ENCODE measurements at regions not wholly inside any gene's neighbourhood (a gene's known extent, or its start where the extent isn't known, plus 50 kb on each side); places are given as distances from the start of the nearest gene placed in this dataset.
"Not testable (repeated sequence)": the region's sequence is repeated elsewhere in the genome, so short reads cannot be mapped to it uniquely, and the experiment has no call there.

GRCh38 chr13:63457186-63457585 lies 2041.5 kb upstream of the PCDH20 start:
- no peaks in the 10 kb centered on the region for H3K27me3 ChIP-seq
- H3K4me3 ChIP-seq, result no peak overlapping the region
- no peak overlapping the region for H3K27ac ChIP-seq
- H3K36me3 ChIP-seq, result no peaks in the 10 kb centered on the region
- DNase-seq (ENCODE audit: low spot score in 2 of 2), result no peak
- WGBS, 2 donors, result 43 to 46% methylated on average over 1 of the region's 1 CpG
- no peaks in the 10 kb centered on the region for H3K4me1 ChIP-seq
- no peak for TF ChIP-seq CTCF (IDR thresholded peaks at IDR 0.05)
- no peak for TF ChIP-seq POLR2A (IDR thresholded peaks at IDR 0.05)
- no peak for TF ChIP-seq EP300 (IDR thresholded peaks at IDR 0.05)
- no peaks in the 10 kb centered on the region for H3K9me3 ChIP-seq

- no peak for TF ChIP-seq POLR2A (IDR thresholded peaks at IDR 0.05)
- TF ChIP-seq CTCF (IDR thresholded peaks at IDR 0.05), result no peak
- no peak for TF ChIP-seq EP300 (IDR thresholded peaks at IDR 0.05)
- Histone ChIP-seq H3K27ac (no peak overlapping the region), H3K4me1 (no peaks in the 10 kb centered on the region), H3K27me3 (no peaks in the 10 kb centered on the region), H3K4me3 (no peak overlapping the region), H3K9me3 (no peaks in the 10 kb centered on the region), H3K36me3 (no peaks in the 10 kb centered on the region)
- no peak for DNase-seq (ENCODE audit: low spot score in 2 of 2)
- 96 to 98% methylated on average over 3 of the region's 3 CpGs for WGBS, 2 donors
Measured at GRCh38 chr13:63455938-63456337, 2040.3 kb upstream of the PCDH20 start.

- no peaks in the 10 kb centered on the region for H3K9me3 ChIP-seq
- TF ChIP-seq POLR2A (IDR thresholded peaks at IDR 0.05) (no peak), EP300 (IDR thresholded peaks at IDR 0.05) (no peak), CTCF (IDR thresholded peaks at IDR 0.05) (no peak)
- WGBS, 2 donors, result 6 to 18% methylated on average over 1 of the region's 1 CpG
- no peaks in the 10 kb centered on the region for H3K27me3 ChIP-seq
- no peak overlapping the region for H3K27ac ChIP-seq
- DNase-seq (ENCODE audit: low spot score in 2 of 2), result no peak
- H3K4me3 ChIP-seq, result no peak overlapping the region
- H3K36me3 ChIP-seq, result no peaks in the 10 kb centered on the region
- no peaks in the 10 kb centered on the region for H3K4me1 ChIP-seq
Measured at GRCh38 chr13:63449550-63449949, 2033.9 kb upstream of the PCDH20 start.

- 44 to 58% methylated on average over 3 of the region's 3 CpGs for WGBS, 2 donors
- no peaks in the 10 kb centered on the region for H3K4me1 ChIP-seq
- no peak overlapping the region for H3K4me3 ChIP-seq
- H3K27me3 ChIP-seq, result no peaks in the 10 kb centered on the region
- H3K9me3 ChIP-seq, result no peaks in the 10 kb centered on the region
- DNase-seq (ENCODE audit: low spot score in 2 of 2), result no peak
- TF ChIP-seq EP300 (IDR thresholded peaks at IDR 0.05) (no peak), CTCF (IDR thresholded peaks at IDR 0.05) (no peak), POLR2A (IDR thresholded peaks at IDR 0.05) (no peak)
- no peak overlapping the region for H3K27ac ChIP-seq
- H3K36me3 ChIP-seq, result no peaks in the 10 kb centered on the region
Measured at GRCh38 chr13:63448692-63449091, 2033.0 kb upstream of the PCDH20 start.

GRCh38 chr13:63446329-63446728 lies 2030.7 kb upstream of the PCDH20 start:
- TF ChIP-seq EP300 (IDR thresholded peaks at IDR 0.05) (no peak), CTCF (IDR thresholded peaks at IDR 0.05) (no peak), POLR2A (IDR thresholded peaks at IDR 0.05) (no peak)

GRCh38 chr13:63444225-63444624 lies 2028.6 kb upstream of the PCDH20 start:
- not testable (repeated sequence) for H3K27me3 ChIP-seq; H3K9me3 ChIP-seq; H3K36me3 ChIP-seq; H3K27ac ChIP-seq; H3K4me1 ChIP-seq; H3K4me3 ChIP-seq; DNase-seq (ENCODE audit: low spot score in 2 of 2)
- WGBS, 2 donors, result 86 to 89% methylated on average over 3 of the region's 3 CpGs

More at GRCh38 chr13:63446329-63446728, 2030.7 kb upstream of the PCDH20 start:
- no peaks in the 10 kb centered on the region for H3K27me3 ChIP-seq
- 92 to 93% methylated on average over 6 of the region's 6 CpGs for WGBS, 2 donors
- no peaks in the 10 kb centered on the region for H3K36me3 ChIP-seq
- no peaks in the 10 kb centered on the region for H3K4me1 ChIP-seq
- DNase-seq (ENCODE audit: low spot score in 2 of 2), result no peak
- no peak overlapping the region for H3K27ac ChIP-seq
- H3K9me3 ChIP-seq, result no peaks in the 10 kb centered on the region
- H3K4me3 ChIP-seq, result no peak overlapping the region
